ENCODE measurements at regions not wholly inside any gene's neighbourhood (a gene's known extent, or its start where the extent isn't known, plus 50 kb on each side); places are given as distances from the start of the nearest gene placed in this dataset.

DNA sequence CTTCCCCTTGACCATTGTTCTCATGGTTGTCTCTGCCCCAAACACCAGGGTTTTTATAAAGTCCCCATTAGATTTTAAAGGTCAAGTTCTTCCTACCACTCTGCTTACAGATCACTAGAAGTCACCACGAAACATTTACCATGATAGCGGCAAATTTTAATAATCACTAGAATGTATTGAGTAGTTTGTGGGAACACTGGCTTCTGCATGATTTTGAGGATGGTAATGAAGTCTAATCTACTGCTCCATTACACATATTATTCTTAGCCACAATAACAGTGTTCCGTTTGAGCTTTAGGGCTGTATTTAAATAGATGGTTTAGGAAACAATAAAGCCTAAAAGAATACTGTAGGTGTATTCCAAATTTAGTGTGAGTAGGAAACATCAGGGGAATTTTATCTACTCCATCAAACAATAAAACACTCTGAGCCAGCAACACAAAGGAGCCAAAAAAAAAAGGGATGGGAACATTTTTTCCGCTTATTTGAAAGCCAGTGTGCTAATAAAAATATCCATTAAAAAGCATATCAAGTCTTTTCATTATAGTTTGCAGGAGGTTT, 49.7 kb downstream of the KLF12 start:
- DNase-seq, result no peak

DNA sequence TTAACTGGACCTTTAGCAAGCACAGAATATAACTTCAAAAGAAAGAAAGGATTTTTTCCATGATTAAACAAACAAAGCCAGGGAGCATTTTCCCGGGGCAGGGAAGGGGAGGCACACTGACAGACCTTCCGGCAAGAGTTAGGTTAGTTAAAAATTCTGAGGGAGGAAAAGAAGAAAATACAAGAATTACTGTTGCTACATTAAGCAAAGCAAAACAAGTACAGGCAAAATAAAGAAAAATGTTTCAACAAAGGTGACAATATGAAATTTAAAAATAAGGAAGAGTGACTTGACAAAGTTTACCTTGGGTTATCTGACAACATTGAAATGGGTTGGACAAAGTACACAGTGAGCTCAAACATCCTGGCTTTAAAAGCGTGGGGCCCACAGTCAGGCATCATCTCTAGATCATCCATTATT, 51.5 kb downstream of the KLF12 start:
- DNase-seq, result no peak

DNA sequence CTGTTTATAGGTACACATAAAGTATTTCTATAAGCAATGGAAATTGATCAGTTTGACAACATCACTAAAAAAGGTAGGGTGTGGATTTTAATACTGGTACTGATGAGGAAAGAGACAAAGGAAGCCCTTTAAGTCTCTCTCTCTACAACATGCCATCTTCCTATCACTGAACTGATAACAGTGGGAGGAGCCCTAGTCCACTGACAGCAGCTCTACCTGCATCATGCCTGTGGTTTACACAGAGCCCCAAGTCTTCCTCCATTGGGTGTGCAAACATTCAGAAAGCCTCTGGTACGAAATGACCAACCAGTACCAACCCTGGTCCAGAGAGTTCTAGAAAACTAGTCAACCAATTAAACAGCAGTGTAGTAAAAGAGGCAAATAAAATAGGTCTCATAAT, 53.4 kb downstream of the KLF12 start:
- no peak for DNase-seq

- no peak for DNase-seq
Observed at GRCh38 chr13:74077792-74078191, 56.4 kb downstream of the KLF12 start.

DNA sequence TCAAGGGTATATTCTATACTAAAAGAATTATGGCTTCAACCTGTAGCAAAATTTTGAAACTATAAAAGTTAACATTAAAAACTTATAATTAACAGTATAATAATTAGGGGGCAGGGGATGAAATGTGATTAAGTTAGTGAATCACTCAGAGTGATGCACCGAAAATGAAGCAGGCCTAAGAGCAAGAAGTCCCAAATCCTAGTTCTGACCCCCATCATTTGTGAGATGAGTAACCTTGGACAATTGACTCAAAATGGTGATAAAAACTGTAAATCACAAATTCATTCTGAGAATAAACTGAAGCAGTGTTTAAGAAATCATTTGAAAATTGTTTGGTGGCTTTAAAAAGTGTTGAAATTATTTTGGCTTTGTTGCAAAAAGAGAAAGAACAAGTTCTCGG, 56.8 kb downstream of the KLF12 start:
- DNase-seq, result no peak

GRCh38 chr13:74074723-74075122, 59.5 kb downstream of the KLF12 start:
- no peak for DNase-seq

- no peak for DNase-seq
Observed at GRCh38 chr13:74073274-74073673, 60.9 kb downstream of the KLF12 start.

GRCh38 chr13:74070513-74070912, 63.7 kb downstream of the KLF12 start:
- DNase-seq, result no peak

GRCh38 chr13:74070065-74070464, 64.1 kb downstream of the KLF12 start:
- no peak for DNase-seq

- DNase-seq, result no peak
Observed at GRCh38 chr13:74068471-74068870, 65.7 kb downstream of the KLF12 start.

DNA sequence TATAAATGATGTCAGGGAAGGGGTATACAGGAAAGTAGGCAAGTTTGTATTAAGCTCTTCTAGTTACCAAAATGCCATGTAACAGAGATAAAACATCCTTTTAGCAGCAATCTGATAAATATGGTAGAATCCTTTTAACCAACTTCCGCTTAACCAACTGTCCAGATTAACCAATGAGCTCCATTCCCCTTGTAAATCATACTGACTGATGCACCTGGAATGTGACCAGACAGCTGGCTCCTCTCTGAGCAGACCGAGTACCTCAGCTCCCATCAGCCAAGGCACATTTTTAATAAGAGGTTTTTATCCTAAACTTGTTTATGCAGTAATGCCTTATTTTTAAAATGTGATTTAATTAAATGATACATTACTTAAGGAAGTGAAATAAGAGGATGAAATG, 66.4 kb downstream of the KLF12 start:
- no peak for DNase-seq

- DNase-seq, result no peak
Observed at GRCh38 chr13:74066937-74067336, 67.3 kb downstream of the KLF12 start.

DNA sequence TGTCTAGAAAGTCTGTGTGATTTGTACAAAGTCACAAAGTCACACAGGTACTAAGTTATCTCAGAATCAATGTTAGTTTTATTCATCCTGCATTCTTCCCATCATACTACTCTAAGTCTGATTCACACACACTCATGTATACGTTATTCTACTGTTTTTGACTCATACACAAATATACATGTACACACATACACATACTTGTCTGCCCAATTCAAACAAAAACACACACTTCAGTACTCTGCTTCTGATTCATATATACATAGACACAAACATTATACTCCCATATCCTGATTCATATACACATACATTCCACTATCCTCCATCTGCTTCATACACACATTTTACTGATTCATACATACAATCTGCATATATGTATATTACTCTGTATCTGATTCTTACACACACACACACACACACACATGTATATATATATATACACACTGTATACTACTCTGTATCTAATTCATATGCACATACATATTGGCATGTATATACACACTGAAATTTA, 69.3 kb downstream of the KLF12 start:
- no peak for DNase-seq

DNA sequence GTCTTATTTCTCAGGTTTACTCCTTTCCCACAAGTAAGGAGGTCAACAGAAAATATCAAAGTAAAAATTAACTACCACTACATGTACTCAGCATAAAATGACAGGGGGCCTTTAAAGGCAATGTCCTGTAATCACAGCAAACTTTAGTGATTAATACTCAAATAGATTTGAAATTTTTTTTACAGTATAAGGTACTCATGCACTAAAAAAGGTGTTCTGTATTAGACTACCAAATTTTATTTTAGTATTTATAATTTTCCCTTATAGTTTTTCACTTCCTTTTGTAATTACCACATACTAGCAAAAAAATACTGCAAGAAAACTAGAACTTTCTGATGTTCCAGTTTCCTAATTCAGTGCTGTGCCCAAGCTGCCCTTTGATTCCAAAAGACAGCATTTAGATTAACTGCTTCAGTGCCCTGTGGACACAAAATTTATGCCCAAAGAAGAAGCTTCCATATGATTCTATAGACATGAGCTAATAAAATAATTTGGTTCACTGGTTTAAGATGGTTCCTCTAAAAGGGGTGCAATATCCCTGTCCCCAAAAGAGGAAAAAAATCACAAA, 70.6 kb downstream of the KLF12 start:
- DNase-seq, result no peak

- no peak for DNase-seq
Observed at GRCh38 chr13:74062933-74063332, 71.3 kb downstream of the KLF12 start.

GRCh38 chr13:74061926-74062595, 72.1 kb downstream of the KLF12 start:
- DNase-seq, result no peak

DNA sequence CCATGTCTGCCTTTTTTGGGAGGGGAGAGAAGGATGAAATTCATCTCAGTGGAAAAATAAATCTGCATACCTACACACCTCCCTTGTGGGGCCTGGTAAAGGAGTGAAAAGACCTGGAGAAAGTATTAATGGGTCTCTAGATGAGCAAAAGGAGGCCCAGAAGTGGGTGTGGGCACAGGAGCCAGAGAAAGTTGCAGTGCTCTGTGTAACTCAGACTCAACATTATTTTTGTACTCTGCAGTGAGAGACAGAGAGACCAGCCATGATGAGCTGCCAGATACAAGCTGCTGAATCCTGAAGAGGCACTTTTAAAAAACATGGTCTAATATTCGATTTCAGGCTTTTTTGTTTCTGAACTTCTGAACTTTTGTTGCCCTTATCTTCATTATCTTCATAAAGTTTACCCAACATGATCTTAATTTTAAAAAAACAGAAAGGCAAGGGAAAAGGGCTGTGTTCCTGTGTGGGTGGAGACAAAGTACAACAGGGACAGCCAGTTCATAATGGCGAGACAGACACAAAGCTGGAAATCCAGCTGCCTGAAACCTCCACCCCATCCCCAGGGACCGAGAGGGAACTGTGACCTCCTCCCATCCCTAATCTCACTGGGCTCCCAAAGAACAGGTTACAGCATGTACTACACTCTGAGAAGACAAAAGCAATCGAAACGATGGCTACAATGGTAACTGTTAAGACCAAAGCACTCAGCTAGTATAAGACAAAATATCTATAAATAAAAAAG, 77.2 kb downstream of the KLF12 start:
- DNase-seq, result no peak

GRCh38 chr13:74052402-74052928, 81.7 kb downstream of the KLF12 start:
- DNase-seq, result no peak

DNA sequence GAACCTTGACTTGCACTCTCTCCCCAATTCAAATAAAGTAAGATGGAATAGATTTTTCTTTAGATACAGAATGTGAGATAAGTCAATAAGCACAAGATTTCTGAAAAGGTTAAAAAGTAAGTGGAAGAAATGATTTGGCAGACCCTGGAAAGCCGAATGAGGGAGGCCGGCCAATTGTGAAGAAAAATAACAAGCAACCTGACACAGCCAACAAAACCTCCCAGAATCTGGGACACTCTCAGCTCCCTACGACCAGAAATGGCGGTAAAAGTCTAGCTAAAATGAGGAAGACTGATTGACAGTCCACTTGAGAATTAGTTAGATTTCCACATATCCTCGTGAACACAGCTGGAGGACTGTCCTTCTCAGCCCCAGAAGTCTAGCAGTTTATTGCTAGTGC, 85.4 kb downstream of the KLF12 start:
- no peak for DNase-seq

- DNase-seq, result peak; percentile 44
Observed at GRCh38 chr13:74047931-74048600, 86.1 kb downstream of the KLF12 start.

GRCh38 chr13:74046431-74046830, 87.8 kb downstream of the KLF12 start:
- DNase-seq, result no peak

DNA sequence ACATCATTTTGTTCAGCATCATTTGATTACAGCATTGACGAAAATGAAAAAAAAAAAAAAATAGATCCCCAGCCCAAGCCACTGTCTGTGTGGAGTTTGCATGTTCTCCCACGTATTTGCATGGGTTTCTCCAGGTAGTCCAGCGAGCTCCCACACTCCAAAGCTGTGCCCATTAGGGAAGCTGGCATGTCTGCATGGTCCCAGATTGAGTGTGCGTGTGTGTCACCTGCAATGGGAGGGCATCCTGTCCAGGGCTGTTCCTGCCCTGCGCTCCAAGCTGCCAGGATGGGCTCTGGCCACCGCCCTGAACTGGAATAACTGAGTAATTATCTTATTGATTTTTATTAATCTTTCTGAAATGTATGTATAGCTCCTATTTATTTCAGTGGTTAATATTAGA, 88.6 kb downstream of the KLF12 start:
- DNase-seq, result no peak

- DNase-seq, result no peak
Observed at GRCh38 chr13:74043237-74043636, 91.0 kb downstream of the KLF12 start.

All from right kidney (tissue), 1 donor.